DOHH2 (cell line): ENCODE measurements at regions not wholly inside any gene's neighbourhood (a gene's known extent, or its start where the extent isn't known, plus 50 kb on each side); places are given as distances from the start of the nearest gene placed in this dataset.

Experiments used
- EZH2phosphoT487 ChIP-seq: fragments of 200-600 bp; sonication (generic); IDR thresholded peaks from 2 replicates; pipeline ENCODE4 v1.6.1; 2017; ENCODE audit warnings: borderline replicate concordance, mild to moderate bottlenecking, antibody characterized with exemption, low read length, moderate library complexity, mixed read lengths
- TF ChIP-seq, protein P1 (sequence below): fragments of 200-600 bp; sonication (generic); IDR thresholded peaks from one replicate; pipeline ENCODE4 v1.5.1; 2014; ENCODE audit warnings: antibody characterized with exemption, mild to moderate bottlenecking, low read depth, low read length; ENCODE audit not compliant: poor library complexity, severe bottlenecking

DNA sequence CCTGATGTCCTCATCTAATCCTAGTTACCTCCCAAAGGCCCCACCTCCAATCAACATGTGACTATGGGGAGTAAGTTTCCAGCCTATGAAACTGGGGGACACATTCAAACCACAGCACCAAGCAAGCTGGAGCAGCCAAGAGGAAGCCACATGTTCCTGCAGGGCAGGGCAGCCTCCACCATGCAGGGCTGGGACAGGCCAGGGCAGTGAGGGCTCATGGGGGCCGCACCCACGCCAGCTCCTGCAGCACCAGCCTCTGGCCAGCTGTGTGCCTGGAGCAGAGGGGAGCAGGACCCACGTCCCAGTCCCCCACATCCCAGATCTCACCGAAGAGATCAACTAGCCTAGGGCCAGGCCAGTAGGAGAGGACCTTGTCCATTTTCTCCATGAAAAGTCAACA lies 85.9 kb upstream of the INSIG1 start:
- TF ChIP-seq, protein P1, sequence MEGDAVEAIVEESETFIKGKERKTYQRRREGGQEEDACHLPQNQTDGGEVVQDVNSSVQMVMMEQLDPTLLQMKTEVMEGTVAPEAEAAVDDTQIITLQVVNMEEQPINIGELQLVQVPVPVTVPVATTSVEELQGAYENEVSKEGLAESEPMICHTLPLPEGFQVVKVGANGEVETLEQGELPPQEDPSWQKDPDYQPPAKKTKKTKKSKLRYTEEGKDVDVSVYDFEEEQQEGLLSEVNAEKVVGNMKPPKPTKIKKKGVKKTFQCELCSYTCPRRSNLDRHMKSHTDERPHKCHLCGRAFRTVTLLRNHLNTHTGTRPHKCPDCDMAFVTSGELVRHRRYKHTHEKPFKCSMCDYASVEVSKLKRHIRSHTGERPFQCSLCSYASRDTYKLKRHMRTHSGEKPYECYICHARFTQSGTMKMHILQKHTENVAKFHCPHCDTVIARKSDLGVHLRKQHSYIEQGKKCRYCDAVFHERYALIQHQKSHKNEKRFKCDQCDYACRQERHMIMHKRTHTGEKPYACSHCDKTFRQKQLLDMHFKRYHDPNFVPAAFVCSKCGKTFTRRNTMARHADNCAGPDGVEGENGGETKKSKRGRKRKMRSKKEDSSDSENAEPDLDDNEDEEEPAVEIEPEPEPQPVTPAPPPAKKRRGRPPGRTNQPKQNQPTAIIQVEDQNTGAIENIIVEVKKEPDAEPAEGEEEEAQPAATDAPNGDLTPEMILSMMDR, result no peak
- TF ChIP-seq EZH2phosphoT487, result no peak
